HG03354 (cell line): ENCODE measurements at regions not wholly inside any gene's neighbourhood (a gene's known extent, or its start where the extent isn't known, plus 50 kb on each side); places are given as distances from the start of the nearest gene placed in this dataset.

Experiments
- ATAC-seq: cut with Tn5 transposase; IDR thresholded peaks from one replicate; pipeline ENCODE4 v1.9.1; 2021; ENCODE audit warnings: mild to moderate bottlenecking; ENCODE audit not compliant: unreplicated experiment, poor library complexity, severe bottlenecking

DNA sequence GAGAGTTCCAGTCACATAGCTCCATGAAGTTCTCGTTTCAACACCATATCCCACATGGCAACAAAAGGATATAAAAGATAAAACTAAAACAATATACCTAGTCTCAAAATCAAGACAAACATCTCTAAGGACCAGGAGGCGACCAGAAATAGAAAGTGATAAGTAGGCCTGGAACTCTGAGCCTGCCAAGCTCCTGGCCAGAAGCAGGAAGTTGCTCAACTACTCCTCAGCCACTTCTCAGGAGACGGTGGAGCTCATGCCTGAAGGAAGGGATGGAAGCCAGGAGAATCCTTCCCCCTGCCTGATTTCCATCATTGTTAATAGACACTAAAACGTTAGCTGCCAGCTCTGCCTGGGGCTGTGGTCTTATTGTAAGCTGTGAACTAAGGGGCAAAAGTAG lies 94.7 kb downstream of the DISP1 start:
- no peak for ATAC-seq

DNA sequence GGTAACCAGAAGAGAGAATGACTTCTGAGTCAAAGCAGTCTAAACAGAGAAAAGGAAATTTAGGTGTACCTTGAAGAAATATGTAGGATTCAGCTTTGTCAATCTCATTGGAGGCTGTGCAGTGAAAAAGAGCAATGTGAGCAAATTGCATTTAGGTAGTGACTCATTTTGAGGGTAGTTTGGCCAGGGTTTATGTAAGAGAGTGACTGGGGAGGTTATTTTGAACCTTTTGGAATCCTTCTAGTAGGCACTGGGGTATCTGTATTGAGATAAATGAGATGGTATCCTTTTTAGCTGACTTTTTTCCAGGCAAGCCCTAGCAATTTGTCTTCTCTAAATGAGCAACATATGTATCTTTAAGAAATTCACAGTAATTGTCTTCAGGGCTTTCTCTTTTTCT lies 95.9 kb downstream of the DISP1 start:
- no peak for ATAC-seq

DNA sequence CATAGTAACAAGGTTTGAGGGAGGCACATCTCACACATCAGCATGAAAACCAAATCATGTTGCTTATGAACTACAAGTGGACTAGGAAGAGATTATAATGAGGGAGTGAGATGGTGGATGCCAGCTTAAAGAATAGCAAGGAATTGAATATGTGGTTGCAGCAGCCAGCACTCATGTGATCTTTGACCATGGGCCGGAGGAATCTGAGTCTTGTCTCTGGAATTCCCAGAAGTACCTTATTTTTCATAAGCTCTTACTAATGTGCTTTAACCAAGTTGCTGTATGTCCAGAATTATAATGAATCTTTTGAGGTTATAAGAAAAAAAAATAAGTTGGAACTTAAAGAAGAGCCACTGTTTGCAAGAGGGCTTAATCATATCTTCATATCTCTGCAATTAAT lies 97.0 kb downstream of the DISP1 start:
- ATAC-seq, result no peak

DNA sequence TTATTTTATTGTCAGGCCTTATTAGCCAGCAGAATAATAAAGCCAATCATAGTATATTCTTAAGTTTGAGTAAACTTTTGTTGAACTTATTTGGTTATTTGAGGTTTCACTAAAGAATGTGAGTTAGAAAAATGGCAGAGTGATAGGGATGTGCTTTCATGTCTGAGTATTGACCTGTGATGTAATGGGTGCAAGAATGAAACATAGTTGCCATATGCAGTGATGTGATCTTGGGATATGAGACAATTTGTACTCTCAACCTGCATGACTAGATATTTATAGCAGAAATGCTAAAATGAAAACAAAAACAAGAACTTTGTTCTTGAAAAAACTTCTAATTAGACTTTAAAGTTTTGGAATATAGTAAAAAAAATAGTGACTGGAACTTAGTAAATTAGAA lies 97.9 kb downstream of the DISP1 start:
- ATAC-seq, result no peak

DNA sequence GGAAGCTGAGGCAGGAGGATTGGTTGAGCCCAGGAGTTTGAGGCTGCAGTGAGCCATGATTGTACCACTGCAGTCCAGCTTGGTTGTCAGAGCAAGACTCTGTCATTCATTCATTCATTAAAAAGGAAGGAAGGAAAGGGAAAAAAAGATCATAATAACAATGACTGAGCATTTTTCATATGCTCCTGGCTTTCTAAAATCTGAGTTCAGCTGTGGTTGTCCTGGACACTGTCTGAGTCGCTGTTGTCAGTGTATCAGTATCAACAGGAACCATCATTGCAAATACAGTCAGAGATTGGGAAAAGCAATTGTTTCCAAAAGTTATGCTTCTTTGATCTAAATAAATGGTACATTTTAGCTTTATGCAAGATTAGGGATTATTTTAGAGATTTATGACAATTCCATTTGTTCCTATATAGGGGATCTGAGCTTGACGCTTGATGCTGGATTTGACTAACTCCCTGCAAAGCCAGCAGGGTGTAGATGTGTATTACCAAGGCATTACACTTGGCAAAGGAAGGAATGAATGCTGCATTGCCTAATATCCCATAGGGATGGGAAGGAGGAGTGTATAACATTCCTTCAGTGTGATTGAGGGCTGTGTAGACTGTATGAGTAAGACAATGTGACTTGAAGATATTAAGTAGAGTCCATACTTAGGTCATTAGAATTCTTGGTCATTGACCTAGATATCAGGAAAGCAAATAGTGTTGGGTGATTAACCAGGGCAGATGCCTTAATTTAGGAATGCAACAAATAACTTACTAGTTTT lies 100.2 kb downstream of the DISP1 start:
- no peak for ATAC-seq

DNA sequence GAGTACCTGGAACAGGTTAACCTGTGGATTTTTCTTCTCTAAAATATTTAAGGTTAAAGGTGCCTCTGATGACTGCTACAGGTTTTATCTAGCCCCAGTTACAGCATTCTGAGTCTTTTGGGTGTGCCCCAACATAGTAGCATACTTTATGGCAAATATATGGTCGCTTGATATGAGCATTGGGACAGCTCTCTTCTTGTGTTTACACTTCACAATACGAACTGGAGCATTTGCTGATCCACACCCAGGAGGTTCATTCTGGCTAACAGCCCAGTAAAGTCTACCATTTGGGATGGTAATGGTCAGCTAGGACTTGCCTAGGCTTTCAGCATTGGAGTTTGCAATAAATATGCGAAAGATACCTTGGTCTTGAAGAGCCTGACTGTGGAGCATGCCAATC lies 101.3 kb downstream of the DISP1 start:
- ATAC-seq, result no peak

DNA sequence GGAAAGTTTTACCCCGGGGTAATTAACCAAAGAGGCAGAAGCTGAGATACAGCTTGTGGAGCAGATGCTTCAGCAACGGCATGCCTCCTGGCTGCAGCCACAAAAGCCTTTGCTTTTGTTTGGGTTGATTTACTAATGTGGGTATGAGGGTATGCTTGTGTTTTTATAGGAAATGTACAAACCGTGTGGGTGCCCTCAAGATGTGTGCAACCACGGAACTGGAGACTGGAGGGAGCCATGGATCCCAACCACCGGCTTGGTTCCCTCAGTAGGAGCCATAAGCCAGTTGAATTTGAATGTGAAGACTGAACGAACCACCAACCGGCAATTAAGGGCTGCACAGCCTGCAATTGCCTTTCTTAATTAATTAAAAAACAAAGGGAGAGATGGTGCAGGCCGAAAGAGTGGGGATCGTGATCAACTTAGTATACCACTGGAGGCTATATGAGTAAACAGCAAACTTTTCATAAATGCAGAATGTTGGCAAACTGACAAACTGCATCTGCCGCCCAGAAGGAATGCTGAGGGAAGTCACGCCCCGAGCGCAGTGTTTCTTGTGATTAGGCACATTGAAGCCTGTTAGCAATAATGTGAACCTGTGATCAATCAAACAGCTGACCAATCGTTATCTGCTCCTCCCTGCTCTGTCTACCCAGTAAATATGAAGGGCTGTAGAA lies 104.1 kb downstream of the DISP1 start:
- ATAC-seq, result no peak

DNA sequence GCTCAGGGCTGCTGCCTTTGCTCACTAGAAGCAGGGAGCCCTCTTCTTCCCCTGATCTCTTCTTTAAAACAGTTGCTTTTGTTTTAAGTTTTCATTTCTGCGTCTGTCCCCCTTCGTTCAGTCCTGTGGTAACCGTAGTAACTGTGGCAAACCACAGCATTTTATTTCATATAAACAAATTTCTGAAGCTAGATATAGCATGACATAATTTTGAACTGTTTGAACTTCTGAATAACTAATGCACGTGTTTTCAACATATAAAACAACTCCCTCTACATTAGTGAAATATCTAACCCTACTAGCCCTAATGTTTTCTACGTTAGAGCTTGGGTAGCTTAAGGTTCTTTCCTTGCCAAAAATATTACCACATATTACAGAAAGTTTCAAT lies 104.6 kb downstream of the DISP1 start:
- no peak for ATAC-seq

DNA sequence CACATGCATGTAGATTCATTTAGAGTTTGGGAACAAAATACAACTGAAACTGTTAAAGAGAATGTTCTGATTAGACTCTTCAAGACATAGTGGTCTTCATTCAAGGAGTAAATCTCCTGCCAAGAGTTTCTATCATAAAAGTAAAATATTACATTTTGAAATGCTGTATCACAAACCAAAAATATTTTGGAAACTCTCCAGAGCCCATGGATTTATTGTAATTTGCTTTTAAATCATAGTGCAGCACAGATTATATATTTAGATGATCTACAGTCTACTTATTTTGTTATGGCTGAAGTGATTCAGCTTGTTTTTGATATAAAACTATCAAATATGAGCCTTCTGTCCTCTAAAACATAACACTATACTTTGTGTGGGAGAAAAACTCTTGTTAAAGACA lies 105.3 kb downstream of the DISP1 start:
- no peak for ATAC-seq

DNA sequence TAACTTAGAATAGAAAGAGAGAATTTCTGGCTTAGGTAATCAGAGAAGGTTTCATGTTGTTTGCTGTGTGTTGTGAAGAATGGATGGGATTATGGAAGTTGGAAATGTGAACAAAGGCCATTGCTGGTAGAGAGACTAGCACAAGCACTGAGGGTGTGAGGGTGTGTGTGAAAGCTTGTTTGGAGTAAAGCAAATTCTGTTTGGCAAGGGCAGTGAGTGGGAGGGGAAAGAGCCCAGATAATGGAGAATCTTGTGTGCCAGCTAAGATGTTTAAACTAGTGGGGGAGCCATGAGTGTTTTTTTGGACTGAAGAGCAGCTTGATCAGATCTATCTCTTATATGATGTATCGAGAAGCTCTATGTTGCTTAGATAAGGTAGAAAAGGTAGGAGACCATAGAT lies 107.1 kb downstream of the DISP1 start:
- no peak for ATAC-seq

DNA sequence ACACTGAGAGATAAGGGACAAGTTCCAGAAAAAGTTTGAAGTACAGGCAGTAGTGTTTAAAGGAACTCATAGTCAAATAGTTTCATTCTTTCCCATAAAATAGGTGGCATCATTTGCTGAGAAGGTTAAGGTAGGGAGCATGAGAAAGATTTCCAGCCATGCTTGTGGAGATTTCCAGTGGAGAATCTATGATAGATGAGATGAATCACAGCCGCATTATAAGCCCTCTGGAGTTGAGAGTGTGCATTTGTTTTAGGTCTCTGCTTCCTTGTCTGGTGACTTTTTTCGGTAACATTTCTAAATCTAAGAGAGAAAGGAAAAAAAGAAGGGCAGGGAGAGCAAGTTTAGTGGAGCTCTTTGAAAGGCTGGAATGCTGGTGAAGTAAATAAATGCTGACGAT lies 108.7 kb downstream of the DISP1 start:
- ATAC-seq, result no peak

DNA sequence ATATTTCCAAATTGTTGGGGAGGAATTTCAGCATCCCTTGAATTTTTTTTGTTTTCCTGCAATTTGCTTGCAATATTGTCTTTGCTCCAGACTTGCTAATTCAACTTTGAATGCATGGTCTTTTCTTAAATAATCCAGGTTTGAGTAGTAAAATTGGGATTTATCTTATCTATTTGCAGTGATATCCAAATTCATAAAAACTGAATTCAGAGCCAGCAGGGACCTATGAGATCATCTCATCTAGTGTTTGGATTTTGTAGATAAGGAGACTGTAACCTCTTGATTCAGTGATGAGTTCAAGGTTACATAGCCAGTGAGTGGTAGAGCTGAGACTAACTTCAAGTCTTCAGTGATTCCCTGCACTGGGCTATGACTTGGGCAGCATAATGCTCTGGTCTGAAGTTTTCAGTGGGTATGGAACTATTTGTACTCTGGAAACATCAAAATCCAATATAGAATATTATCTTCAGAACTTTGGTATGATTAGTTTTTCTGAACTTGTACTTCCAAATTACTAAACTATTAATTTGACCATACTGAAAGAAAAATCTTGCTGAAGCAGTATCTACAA lies 109.4 kb downstream of the DISP1 start:
- no peak for ATAC-seq

DNA sequence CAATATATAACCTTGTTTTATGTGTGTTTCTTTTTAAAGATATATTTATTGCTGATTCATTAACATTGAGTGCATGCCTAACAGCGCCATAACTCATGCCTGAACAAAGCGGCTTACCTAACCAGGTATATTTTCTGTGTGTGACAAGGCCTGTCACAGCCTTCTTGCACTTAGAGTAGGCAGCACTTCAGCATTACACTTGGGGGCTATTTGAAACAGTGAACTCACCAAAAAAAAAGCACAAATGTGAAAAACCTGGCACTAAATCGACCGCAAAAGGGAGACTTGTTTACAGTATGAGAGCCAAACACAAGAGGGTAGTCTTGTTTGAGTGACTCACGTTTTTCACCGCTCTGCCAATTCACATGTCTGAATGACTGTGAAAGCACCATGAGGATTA lies 111.7 kb downstream of the DISP1 start:
- ATAC-seq, result no peak

DNA sequence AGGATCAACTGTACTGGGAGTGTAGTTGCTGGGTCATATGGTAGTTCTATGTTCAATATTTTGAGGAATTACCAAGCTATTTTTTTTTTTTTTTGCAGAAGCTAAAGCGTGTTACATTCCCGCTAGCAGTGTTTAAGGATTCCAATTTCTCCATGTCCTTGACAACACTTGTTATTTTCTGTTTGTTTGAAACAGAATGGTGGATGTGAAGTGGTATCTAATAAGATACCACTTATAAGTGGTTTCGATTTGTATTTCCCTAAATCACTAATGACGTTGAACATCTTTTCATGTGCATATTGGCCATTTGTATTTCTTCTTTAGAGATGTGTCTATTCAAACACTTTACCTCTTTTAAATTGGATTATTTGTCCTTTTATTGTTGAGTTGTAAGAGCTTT lies 112.2 kb downstream of the DISP1 start:
- no peak for ATAC-seq

DNA sequence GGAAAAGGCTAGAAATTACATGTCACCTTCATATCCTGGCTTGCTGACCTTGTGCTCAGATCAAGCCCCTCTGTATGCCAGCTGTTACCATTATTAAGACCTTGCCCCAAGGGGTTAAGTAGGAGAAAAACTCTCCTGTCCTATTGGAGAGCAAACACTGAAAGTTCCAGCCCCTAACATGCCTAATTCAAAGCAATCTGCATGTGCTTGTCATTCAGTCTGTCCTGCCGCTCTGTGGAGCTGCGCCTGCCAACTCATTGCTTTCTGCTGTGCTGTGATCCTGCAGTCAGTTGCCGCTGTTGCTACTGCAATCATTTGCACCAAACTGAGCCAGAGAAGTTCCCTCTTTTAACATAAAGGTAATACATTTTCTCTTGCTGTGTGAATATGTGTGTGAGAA lies 113.4 kb downstream of the DISP1 start:
- no peak for ATAC-seq

DNA sequence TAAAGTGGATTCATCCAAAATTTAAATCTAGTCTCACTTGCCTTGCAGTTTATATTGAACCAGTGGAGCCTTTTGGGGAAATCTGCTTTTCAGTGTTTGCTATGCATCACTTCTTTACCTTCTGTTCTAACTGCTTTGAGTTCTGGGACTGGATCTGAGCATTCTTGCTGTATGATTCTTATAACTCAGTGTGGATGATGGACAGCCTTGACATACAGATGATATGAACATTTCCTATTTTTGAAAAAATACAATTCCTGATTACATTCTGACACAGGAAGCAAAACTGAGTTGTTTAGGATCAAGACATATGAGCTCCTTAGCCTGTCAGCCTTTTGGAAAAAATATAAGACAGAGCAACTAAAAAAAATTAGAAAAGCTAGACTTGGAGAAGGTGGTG lies 115.2 kb downstream of the DISP1 start:
- no peak for ATAC-seq

DNA sequence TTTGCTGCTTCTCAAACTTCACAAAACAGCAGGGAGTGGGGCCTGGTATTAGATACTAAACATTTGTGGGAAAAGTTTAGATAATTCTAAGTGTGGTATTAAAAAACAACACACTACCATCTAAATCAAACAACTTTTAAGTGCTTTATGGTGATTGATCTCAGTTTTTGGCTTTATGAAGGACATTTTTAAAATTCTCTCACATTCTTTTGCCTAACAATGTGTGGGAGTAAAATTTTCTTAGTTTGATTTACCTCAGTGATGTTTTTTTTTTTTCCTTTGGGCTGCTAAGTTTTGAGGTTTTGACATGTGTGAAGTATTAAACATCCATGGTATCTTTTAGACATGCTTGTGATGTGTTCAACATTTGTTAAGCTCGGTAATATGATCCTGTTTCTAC lies 116.2 kb downstream of the DISP1 start:
- ATAC-seq, result no peak

DNA sequence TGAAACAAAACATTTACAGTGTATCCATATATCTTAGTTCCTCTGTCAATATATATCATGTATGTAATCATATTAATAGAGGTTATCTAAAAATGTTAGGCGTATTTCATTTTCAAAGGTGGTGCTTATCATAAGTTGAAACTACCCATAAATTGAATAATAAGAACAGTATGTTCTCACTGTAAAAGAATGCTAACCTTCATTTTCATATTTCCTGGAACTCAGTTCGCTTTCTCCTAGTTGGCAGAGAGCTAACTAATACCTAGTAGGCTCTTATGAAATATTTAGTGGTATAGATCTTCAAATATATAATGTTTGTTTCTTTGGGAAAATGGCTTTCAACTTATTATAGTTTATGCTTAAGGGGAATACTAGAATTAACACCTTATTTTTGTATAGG lies 118.4 kb downstream of the DISP1 start:
- ATAC-seq, result no peak

DNA sequence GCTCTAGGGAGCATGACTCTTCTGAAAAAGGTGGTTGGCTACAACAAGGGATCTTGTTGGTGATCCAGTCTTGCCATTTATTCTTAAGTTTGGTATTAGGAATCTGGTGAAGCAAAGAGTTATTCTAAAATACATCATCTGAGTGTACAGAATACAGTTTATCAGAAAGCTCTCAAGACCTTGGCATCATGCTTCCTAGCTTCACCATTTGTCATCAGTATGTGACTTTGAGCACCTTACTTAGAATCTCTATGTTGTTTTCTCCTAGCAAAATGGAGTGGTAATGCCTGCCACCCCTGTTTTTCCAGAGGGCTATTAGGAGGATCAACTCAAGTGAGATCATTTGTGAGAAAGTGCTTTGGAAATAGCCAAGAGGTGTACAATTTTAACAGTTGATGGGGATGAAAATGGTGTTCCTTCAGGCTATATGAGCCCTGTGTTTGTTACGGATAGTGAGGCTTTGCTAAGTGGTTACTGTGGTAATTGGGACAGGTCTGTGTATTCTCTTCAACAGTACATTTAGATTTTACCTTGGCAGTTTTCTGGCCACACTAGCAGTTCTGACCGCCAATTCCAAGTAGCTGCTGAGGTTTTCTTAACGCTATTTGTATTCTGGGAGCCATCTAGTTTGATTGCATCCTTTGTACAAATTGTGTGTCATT lies 120.5 kb downstream of the DISP1 start:
- no peak for ATAC-seq

DNA sequence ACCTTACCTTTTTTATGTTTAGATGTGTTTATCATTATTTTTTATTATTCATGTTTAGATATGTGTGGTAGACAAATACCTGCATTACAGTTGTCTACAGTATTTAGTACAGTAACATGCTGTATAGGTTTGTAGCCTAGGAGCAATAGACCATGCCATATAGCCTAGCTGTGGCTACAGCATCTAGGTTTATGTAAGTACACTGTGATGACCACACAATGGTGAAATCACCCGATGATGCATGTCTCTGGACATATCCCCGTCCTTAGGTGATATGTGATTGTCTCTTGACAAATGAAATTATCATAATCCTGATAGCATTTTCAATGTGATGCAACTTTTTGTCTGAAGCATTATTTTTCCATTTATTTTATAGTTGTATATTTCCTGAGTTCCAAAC lies 121.2 kb downstream of the DISP1 start:
- ATAC-seq, result no peak

DNA sequence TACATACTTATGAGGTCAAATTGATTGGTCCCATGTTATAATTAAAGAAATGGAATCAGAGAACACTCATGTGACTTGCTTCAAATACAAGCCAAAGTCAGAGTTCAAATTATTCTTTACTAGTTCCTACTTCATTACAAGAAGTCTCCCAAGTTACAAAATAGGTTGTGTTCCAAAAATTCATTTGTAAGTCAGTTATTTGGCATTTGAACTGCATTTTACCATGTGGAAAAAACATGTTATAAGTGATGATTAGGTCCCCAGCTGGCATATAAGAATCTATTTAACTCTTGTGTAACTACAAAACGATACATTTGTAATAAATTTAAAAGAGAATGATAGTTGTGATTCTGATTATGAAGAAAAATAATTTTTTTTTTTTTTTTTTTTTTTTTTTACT lies 124.1 kb downstream of the DISP1 start:
- no peak for ATAC-seq
